Muscle of leg (tissue), 3 donors: ENCODE measurements at regions not wholly inside any gene's neighbourhood (a gene's known extent, or its start where the extent isn't known, plus 50 kb on each side); places are given as distances from the start of the nearest gene placed in this dataset.

ENCODE experiments used
- DNase-seq: peaks from one replicate; pipeline ENCODE4 v3.0.0; 2013
- H3K27ac ChIP-seq: one replicate; pipeline ENCODE4 v1.5.1; 2013; ENCODE audit warnings: mild to moderate bottlenecking, low read length, control low read depth
- H3K27me3 ChIP-seq: one replicate; pipeline ENCODE4 v1.6.1; 2013; ENCODE audit warnings: low read length; ENCODE audit not compliant: control insufficient read depth, insufficient read depth
- H3K36me3 ChIP-seq: one replicate; pipeline ENCODE4 v1.6.1; 2013; ENCODE audit warnings: low read length; ENCODE audit not compliant: control insufficient read depth, insufficient read depth
- H3K4me1 ChIP-seq: one replicate; pipeline ENCODE4 v1.6.1; 2013; ENCODE audit warnings: low read length; ENCODE audit not compliant: control insufficient read depth, insufficient read depth
- H3K4me3 ChIP-seq: one replicate; pipeline ENCODE4 v1.5.1; 2013; ENCODE audit warnings: low read length, control low read depth
- H3K9me3 ChIP-seq: replicated peaks from 2 replicates; pipeline ENCODE4 v1.6.1; 2013; ENCODE audit warnings: low read depth, low read length; ENCODE audit not compliant: control insufficient read depth
- WGBS: methylation state at CpG from one replicate; pipeline ENCODE4 v1.1.5; 2013; ENCODE audit warnings: missing lambda C conversion rate; ENCODE audit not compliant: insufficient coverage; 5-methylcytosine and 5-hydroxymethylcytosine counted together

DNA sequence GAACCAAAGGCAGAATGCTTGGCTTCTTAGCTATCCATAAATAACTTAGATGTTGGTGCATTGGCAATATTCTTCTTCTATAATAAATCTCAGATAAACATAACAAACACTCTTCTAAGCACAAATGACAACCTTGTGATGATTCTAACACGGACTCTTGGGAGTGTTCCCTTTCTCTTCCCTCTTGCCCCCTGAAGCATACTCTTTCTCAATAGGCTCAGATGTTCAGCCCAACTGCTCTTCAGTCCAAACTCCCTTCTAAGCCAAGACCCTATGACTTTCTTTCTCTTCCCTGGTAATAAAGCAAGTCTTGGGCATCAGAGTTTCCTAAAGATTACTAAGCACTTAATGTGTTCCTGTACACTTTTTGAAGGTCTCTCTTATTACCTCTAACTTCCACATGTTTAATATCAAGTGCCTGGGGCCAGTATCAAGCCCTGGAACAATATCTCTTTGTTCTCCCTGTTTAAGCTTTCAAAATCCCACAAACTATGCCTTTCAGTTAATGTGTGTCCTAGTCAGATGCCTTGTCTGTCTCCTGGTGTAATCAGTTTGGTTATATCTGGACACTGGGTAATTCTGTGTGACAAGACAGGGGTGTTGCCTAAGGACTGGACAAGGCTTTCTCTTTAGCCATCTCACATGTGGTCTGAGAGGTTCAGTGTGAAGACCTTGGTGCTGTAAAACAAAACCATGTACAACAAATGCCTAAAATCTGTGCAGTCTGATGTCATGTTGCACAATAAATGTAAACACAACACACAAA is 92.9 kb upstream of the IVNS1ABP start:
- DNase-seq, result no peak
- H3K36me3 ChIP-seq, result no peaks in the 10 kb centered on the region
- no peak overlapping the region for H3K27ac ChIP-seq
- H3K4me1 ChIP-seq, result no peaks in the 10 kb centered on the region
- H3K27me3 ChIP-seq, result no peaks in the 10 kb centered on the region
- no peak overlapping the region for H3K4me3 ChIP-seq
- no peaks in the 10 kb centered on the region for H3K9me3 ChIP-seq
- 67% methylated on average over 1 of the region's 1 CpG for WGBS

DNA sequence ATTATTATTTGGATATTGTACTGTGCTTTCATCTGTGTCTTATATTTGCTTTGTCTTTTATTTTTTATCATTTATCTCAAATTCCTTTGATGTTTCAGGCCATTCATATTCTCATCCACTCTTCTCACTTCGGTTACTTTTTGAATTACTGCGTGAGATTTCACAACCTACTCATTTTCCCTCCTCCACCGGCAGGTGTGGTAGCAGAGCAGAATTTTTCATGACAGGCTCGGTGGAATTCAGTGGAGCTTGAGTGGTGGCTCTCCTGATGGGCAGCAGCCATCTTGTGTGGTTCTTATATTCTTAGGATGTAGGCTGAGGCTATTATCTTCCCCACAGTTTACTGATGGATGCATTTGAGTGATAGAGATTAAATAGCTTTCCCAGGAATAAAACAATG is 92.3 kb upstream of the IVNS1ABP start:
- Histone ChIP-seq H3K9me3 (no peaks in the 10 kb centered on the region), H3K27ac (no peak overlapping the region), H3K4me1 (no peaks in the 10 kb centered on the region), H3K27me3 (no peaks in the 10 kb centered on the region), H3K36me3 (no peaks in the 10 kb centered on the region), H3K4me3 (no peak overlapping the region)
- no CpG with 5 or more reads among the region's 4 CpGs for WGBS
- DNase-seq, result no peak

DNA sequence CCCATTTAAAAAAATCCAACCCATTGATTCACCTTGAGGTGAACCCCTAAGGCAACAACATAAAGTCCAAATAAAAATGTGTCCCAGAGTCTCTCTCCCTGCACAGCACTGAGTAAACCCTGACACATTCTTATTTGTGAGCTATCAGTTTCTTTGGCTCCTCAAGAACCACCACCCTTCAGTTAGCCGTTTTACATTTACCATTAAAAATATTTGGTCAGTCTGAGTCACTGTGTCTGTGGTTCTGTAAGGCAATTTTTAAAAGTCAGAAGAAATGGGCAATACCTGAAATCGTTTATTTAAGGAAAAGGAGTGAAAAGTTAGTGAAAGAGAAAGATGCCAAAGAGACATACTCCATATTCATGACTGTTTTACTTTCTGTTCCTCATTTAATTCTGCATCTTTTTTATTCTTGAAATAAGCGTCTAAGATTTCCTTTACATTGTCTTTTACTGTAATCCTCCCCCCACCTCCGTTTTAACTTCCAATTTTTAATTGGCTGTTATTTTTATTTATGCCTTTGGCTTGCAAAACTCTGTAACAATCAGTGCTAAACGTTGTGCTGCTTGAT is 91.7 kb upstream of the IVNS1ABP start:
- no peaks in the 10 kb centered on the region for H3K36me3 ChIP-seq
- no peaks in the 10 kb centered on the region for H3K9me3 ChIP-seq
- no peak for DNase-seq
- H3K4me1 ChIP-seq, result no peaks in the 10 kb centered on the region
- no peak overlapping the region for H3K4me3 ChIP-seq
- no peaks in the 10 kb centered on the region for H3K27me3 ChIP-seq
- no peak overlapping the region for H3K27ac ChIP-seq
- no CpG with 5 or more reads among the region's 5 CpGs for WGBS

DNA sequence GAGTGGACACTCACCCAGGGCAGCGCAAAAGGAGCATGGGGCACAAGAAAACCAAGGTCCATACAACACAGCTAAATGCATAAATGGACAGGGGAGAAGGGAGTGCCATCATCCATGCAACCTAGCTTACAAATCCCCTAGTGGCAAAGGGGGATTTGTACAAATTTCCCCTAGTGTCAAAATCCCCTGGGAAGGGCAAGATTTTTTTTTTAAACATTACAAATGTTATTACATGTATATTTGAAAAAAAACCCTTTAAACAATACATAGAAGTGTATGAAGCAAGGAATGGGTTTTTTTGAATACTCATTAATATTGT is 89.6 kb upstream of the IVNS1ABP start:
- Histone ChIP-seq H3K27ac (no peak overlapping the region), H3K36me3 (no peaks in the 10 kb centered on the region), H3K4me3 (no peak overlapping the region), H3K27me3 (no peaks in the 10 kb centered on the region), H3K9me3 (no peaks in the 10 kb centered on the region), H3K4me1 (no peaks in the 10 kb centered on the region)
- DNase-seq, result no peak
- no CpG with 5 or more reads among the region's 1 CpG for WGBS

- Histone ChIP-seq H3K27me3 (no peaks in the 10 kb centered on the region), H3K36me3 (no peaks in the 10 kb centered on the region), H3K27ac (no peak overlapping the region), H3K4me3 (no peak overlapping the region), H3K9me3 (no peaks in the 10 kb centered on the region), H3K4me1 (no peaks in the 10 kb centered on the region)
- DNase-seq, result no peak
- WGBS, result 90% methylated on average over 3 of the region's 3 CpGs
Measured at GRCh38 chr1:185406006-185406690, 89.1 kb upstream of the IVNS1ABP start.

DNA sequence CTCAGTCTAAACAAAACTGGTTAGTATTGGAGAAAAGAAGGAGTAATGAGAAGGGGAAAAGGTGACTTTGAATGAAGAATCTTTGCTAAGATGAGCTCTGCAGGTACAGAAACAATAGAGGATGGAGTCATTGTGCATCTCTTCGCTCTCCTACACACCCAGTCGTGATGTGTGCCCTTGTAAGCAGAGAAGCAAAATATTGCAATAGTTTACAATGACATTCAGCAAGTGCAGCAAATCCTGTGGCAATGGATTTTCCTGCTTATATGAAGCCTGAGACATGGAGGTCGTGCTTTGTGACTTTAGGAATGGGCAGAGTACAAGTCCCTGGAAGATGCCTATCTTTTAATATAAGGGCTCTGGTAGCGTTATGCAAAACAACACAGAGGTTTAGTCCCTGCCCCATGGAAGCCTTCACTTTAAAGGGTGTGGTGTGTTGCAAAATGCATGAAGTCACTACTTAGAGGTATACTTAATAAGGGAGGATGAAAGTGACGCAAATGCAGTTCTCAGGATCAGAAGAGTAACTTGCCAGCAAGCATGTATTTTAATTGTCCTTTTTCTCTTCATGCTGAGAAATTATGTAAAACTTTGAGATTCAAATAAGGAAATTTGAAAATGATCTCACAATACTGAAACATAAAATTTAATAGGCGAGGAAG is 88.0 kb upstream of the IVNS1ABP start:
- 50% methylated on average over 2 of the region's 6 CpGs for WGBS
- H3K27me3 ChIP-seq, result no peaks in the 10 kb centered on the region
- no peak for DNase-seq
- no peak overlapping the region for H3K27ac ChIP-seq
- no peaks in the 10 kb centered on the region for H3K36me3 ChIP-seq
- no peaks in the 10 kb centered on the region for H3K4me1 ChIP-seq
- H3K4me3 ChIP-seq, result no peak overlapping the region
- no peaks in the 10 kb centered on the region for H3K9me3 ChIP-seq

DNA sequence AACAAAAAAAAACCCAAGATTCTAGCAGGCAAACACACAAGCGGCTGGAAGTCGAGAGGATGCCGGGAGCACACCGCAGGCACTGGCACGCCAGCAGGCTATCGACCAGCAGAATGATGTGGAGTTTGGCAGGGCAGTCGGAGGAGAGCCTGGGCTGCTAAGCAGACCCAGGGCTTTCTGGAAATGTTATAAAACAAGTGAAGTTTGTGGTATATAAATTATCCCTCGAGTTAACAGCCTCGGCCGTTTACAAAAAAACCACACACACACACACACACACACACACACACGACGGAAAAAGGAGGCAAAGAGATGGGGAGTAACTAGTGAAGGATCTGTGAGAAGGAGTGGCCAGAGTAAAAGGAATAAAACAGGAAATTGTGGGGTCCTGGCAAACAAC is 87.2 kb upstream of the IVNS1ABP start:
- H3K27ac ChIP-seq, result no peak overlapping the region
- WGBS, result no CpG with 5 or more reads among the region's 12 CpGs
- no peaks in the 10 kb centered on the region for H3K27me3 ChIP-seq
- H3K9me3 ChIP-seq, result no peaks in the 10 kb centered on the region
- peak overlapping the region; percentile 16 for H3K4me3 ChIP-seq
- H3K4me1 ChIP-seq, result no peaks in the 10 kb centered on the region
- H3K36me3 ChIP-seq, result no peaks in the 10 kb centered on the region
- peak; percentile 83 for DNase-seq

DNA sequence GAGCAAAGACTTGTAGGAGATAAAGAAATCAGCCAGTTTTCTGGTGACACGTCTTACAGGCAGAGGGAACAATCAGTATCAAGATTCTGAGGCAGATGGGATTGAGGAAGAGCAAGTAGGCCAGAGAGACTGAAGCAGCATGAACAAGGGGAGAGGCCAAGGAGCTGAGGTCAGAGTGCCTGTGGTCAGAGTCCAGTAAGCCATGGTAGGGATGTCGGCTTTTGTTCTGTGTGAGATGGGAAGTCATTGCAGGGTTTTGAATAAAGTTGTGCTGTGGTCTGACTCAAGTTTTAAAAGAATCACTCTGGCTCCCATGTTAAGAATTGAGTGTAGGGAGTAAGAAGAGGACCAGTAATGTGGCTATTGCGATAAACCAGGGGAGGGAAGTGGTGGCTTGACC is 85.9 kb upstream of the IVNS1ABP start:
- WGBS, result 93% methylated on average over 3 of the region's 3 CpGs
- H3K36me3 ChIP-seq, result no peaks in the 10 kb centered on the region

GRCh38 chr1:185401019-185401418 is 84.0 kb upstream of the IVNS1ABP start:
- Histone ChIP-seq H3K36me3 (no peaks in the 10 kb centered on the region), H3K27ac (no peak overlapping the region), H3K27me3 (no peaks in the 10 kb centered on the region), H3K9me3 (no peaks in the 10 kb centered on the region), H3K4me1 (no peaks in the 10 kb centered on the region), H3K4me3 (no peak overlapping the region)
- WGBS, result 86% methylated on average over 2 of the region's 3 CpGs
- no peak for DNase-seq

More for the DNA sequence above, 85.9 kb upstream of the IVNS1ABP start:
- H3K4me1 ChIP-seq, result no peaks in the 10 kb centered on the region
- H3K27ac ChIP-seq, result no peak overlapping the region
- H3K9me3 ChIP-seq, result no peaks in the 10 kb centered on the region
- H3K4me3 ChIP-seq, result no peak overlapping the region
- DNase-seq, result no peak
- H3K27me3 ChIP-seq, result no peaks in the 10 kb centered on the region

DNA sequence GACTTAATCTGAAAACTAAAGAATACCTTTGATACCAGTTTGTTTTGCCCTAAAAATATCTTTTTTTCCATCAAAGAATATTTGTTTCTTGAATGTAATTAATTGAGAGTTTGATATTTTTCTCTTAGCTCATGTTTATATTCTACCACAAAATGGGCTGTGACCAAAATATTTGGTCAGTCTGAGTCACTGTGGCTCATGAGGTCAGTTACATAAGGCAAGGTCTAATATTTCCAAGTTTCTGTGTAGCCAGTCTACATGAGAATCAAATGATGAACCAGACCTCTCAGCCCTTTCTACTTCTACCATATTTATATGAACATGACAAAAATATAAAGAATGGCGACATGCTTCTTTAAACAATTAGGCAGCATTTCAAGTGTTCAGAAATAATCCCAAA is 83.0 kb upstream of the IVNS1ABP start:
- H3K27ac ChIP-seq, result no peak overlapping the region
- no peaks in the 10 kb centered on the region for H3K9me3 ChIP-seq
- no peaks in the 10 kb centered on the region for H3K4me1 ChIP-seq
- WGBS, result no CpG with 5 or more reads among the region's 1 CpG
- H3K36me3 ChIP-seq, result no peaks in the 10 kb centered on the region
- no peak overlapping the region for H3K4me3 ChIP-seq
- no peak for DNase-seq
- no peaks in the 10 kb centered on the region for H3K27me3 ChIP-seq
